ENCODE measurements at regions not wholly inside any gene's neighbourhood (a gene's known extent, or its start where the extent isn't known, plus 50 kb on each side); places are given as distances from the start of the nearest gene placed in this dataset.
A peak's percentile ranks its signal among the peaks of the same experiment; 100 is the strongest.
"Not testable (repeated sequence)": the region's sequence is repeated elsewhere in the genome, so short reads cannot be mapped to it uniquely, and the experiment has no call there.

DNA sequence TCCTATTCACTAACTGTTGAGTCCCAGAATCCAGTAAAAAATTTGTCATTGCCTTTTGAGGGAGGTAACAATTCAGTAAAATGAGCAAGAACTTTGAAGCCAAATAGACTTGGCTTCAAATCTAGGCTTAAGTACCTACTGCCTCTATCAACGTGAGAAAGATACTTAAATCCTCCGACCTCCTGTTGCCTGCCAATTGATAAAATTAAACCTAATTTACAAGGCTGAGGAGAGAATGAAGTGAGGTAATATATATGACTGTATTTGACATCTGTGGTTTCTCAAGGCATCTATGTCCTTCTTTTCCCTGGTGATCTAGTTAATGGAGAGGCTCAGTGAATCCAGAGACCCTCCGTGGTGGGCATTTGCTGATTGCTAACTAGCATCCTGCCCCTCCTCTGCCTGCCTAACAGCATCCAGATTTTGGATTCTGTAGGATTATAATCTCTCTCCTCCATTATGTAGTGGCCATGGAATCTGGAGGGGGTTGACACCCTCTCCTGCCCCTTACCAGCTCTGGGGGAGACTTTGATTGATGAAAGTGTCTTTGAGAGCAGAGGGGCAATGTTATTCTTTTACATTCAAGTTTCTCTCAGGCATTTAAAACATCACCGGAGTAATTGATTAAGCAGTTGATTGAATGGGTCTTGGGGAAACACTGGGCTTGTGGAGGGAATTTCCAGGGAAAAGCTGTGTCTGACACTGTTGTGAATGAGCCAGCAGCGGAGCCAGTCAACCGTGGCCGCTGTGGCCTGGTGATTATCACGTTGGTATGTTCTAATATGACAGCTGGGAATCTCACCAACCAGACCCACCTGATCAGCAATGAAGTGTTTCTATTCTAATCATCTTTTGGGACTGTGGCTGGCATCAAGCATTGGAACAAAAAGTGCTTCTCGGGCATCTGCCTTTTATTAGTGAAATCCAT lies 140.7 kb upstream of the FAM78B start:
- no peak for DNase-seq (ENCODE audit: low spot score)

DNA sequence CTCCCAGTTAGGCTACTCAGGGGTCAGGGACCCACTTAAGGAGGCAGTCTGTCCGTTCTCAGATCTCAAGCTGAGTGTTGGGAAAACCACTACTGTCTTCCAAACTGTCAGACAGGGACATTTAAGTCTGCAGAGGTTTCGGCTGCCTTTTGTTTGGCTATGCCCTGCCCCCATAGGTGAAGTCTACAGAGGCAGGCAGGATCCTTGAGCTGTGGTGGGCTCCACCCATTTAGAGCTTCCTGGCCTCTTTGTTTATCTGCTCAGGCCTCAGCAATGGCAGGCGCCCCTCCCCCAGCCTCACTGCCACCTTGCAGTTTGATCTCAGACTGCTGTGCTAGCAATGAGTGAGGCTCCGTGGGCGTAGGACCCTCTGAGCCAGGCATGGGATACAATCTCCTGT lies 149.5 kb upstream of the FAM78B start:
- not testable (repeated sequence) for DNase-seq (ENCODE audit: low spot score)

GRCh38 chr1:166322470-166322869 lies 155.7 kb upstream of the FAM78B start:
- DNase-seq (ENCODE audit: low spot score) = no peak

DNA sequence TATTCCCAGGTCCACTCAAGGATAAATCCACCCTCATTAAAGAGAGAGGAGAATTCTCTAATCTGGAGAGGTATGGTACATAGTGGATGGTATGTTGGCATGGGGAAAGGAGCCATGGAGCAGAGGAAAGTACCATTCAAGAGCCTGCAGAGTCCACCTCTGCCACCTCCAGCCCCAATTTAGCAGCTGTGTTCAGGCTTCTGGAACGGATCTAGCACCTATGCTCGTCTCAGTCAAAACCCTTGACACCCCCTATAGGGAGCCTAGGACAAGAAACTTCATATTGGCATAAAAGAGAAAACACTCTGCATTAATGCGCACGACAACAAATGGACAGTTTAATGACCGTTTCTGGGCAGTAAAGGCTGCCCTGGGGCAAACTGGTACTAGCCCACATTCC lies 161.1 kb upstream of the FAM78B start:
- DNase-seq (ENCODE audit: low spot score) = no peak

DNA sequence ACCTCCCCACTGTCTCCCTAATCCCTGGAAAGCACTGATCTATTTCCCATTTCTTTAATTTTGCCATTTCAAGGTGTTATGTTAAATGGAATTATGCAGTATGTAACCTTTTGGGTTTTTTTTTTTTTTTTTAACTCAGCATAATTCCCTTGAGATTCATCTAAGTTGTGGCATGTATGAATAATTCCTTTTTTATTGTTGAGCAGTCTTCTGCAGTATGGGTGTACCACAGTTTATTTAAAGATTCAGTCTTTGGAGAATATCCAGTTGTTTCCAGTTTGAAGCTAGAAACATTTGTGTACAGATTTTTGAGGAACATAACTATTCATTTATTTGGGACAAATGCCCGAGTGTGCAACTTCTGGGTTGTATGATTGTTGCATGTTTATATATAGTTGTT lies 162.2 kb upstream of the FAM78B start:
- DNase-seq (ENCODE audit: low spot score) = no peak

DNA sequence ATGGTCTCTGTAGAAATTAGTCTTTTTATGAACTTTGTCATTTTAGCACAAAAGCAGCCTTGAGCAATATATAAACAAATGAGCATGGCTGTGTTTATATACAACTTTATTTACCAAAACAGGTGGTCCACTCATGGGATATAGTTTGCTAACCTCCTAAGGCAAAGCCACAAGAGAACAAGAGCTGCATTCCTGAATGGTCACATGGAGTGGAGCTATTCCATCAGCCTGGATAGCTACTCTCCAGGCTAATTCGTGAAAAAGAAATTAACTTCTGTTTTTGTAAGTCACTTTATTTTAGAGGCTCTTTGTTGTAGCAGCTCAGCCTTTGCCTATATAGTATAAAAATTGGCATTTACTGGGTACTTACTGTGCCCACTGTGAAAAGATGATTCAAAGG lies 163.3 kb upstream of the FAM78B start:
- no peak for DNase-seq (ENCODE audit: low spot score)

DNA sequence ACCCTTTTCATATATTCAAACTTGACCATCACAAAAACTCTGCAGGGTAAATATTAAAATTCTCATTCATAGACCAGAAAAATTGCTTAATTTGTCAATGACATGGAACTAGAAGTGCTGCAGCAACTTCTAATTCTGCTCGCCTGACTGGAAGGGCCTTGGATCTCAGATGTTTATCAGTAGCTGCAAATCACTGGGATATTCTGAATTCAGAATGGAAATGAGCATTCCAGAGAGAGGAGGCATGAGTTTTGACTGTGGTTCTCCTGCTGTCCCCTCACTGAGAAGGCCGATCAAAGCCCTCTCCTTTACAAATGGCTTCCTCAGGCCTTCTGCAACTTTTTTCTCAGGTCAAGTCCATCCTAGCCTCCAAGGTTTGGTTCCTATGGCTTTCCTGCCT lies 171.3 kb upstream of the FAM78B start:
- no peak for DNase-seq (ENCODE audit: low spot score)

DNA sequence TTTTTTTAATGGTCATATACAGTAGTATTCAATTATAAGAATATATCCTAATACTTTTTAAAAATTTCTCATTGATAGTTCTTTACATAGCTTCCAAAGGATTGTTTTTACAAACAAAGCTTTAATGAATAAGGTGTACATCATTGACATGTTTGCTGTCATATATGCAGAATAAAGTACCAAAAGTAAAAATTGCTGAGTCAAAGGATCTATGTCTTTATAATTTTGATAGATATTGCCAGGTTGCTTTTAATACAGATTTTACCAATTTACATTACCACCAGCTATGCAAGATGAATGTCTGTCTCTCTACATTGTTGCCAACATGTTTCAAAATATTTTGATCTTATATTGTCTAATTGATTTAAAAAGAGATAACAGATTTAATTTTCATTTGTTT lies 173.9 kb upstream of the FAM78B start:
- DNase-seq (ENCODE audit: low spot score) = no peak

GRCh38 chr1:166343276-166343675 lies 176.5 kb upstream of the FAM78B start:
- no peak for DNase-seq (ENCODE audit: low spot score)

- DNase-seq (ENCODE audit: low spot score) = no peak
Observed at GRCh38 chr1:166350490-166350889, 183.7 kb upstream of the FAM78B start.

GRCh38 chr1:166351676-166352075 lies 184.9 kb upstream of the FAM78B start:
- no peak for DNase-seq (ENCODE audit: low spot score)

GRCh38 chr1:166353213-166353612 lies 186.4 kb upstream of the FAM78B start:
- DNase-seq (ENCODE audit: low spot score) = no peak

GRCh38 chr1:166354406-166354805 lies 187.6 kb upstream of the FAM78B start:
- DNase-seq (ENCODE audit: low spot score) = no peak

DNA sequence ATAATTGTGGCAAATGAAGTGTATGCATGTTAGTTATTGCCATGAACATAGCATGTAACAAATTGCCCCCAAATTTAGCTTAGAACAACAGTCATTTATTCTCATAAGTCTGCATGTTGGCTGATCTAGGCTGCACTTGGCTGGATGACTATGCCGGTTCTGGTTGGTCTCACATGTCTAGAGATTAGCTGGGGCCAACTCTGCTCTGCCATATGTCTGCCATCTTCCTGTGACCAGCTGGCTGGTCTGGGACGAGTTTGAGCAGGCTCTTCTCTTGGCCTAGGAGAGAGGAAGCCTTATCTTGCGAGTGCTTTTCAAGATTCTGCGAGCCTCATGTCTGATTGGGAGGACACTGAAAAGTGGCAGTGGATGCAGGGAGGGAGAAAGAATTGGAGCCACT lies 198.3 kb upstream of the FAM78B start:
- DNase-seq (ENCODE audit: low spot score) = no peak

DNA sequence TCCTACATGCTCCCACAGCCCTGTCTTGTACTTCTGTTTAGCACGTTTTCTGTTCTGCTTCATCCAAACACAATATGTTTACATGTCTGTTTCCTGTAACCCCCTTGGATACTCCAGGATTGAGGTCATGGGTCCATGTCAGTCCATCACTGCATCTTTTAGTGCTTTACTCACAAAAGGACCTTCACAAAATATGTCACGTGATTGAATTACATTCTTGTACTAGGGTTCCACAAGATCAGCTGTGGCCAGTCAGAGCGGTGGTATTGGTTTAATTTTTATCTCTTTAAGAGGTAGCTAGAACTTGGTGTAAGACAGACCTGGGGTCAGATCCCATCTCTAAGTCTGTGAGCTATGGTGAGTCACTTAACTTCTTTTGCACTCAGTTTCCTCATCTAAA lies 201.2 kb upstream of the FAM78B start:
- DNase-seq (ENCODE audit: low spot score) = no peak

DNA sequence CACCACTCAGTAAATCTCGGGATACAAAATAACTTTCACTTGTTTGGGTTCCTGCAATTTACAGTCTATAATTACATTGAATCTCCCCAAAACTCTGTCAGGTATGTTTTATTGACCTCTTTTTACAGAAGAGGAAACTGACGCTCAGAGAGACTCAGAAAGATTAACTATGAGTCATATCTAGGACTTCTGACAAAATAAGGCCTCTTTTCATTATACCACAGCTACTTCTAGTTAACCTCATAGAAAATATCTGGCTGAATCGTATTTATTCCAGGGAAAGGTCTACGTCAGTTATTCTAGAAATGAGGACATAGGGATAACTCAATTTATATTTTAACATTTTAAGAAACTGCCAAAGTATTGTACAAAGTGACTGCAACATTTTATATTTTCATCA lies 211.1 kb upstream of the FAM78B start:
- no peak for DNase-seq (ENCODE audit: low spot score)

GRCh38 chr1:166378805-166379204 lies 212.0 kb upstream of the FAM78B start:
- DNase-seq (ENCODE audit: low spot score) = no peak

- peak; percentile 19 for DNase-seq (ENCODE audit: low spot score)
Observed at GRCh38 chr1:166379447-166379846, 212.6 kb upstream of the FAM78B start.

- DNase-seq (ENCODE audit: low spot score) = no peak
Observed at GRCh38 chr1:166383137-166383536, 216.3 kb upstream of the FAM78B start.

- no peak for DNase-seq (ENCODE audit: low spot score)
Observed at GRCh38 chr1:166383635-166384346, 217.0 kb upstream of the FAM78B start.

- DNase-seq (ENCODE audit: low spot score) = no peak
Observed at GRCh38 chr1:166384948-166385347, 218.1 kb upstream of the FAM78B start.

GRCh38 chr1:166390366-166391033 lies 223.7 kb upstream of the FAM78B start:
- no peak for DNase-seq (ENCODE audit: low spot score)
